NT2/D1 (cell line): ENCODE measurements at regions not wholly inside any gene's neighbourhood (a gene's known extent, or its start where the extent isn't known, plus 50 kb on each side); places are given as distances from the start of the nearest gene placed in this dataset.

Experiments used
- SUZ12 ChIP-seq: IDR thresholded peaks from 2 replicates; pipeline ENCODE4 v1.6.1; 2011; ENCODE audit not compliant: insufficient read length, insufficient read depth; ENCODE audit errors: extremely low read depth
- YY1 ChIP-seq: IDR thresholded peaks from 2 replicates; pipeline ENCODE4 v1.6.1; 2011; ENCODE audit not compliant: insufficient read length, insufficient read depth
- ZNF274 ChIP-seq: IDR thresholded peaks from 2 replicates; pipeline ENCODE4 v1.6.1; 2011; ENCODE audit warnings: mild to moderate bottlenecking, low read depth, low read length

- no peak for TF ChIP-seq ZNF274
- TF ChIP-seq YY1, result no peak
- no peak for TF ChIP-seq SUZ12
Measured at GRCh38 chr3:98651780-98652077, 58.3 kb upstream of the CPOX start.
